ENCODE measurements at regions not wholly inside any gene's neighbourhood (a gene's known extent, or its start where the extent isn't known, plus 50 kb on each side); places are given as distances from the start of the nearest gene placed in this dataset.
"Not testable (repeated sequence)": the region's sequence is repeated elsewhere in the genome, so short reads cannot be mapped to it uniquely, and the experiment has no call there.

DNA sequence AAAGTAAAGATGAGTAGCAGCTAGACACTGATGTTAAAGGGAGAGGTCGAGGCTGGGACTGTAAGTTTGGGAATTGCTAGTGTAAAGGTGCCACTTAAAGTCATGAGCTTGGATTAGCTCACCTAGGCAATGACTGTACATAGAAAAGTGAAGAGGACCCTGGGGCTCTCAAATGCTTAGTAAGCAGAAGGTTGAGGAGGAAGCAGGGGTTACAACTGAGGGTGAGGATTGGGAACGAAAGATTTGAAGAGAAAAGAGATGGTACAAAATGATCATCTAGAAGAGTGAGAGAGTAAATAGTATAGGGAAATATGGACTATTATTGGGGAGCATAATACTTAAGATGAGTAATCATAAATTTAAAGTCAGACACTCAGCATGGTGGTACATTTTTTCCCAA, 63.1 kb upstream of the TNFSF4 start:
- Mint-ChIP-seq H3K36me3 (no peaks in the 10 kb centered on the region), H3K4me3 (no peak overlapping the region), H3K9me3 (no peaks in the 10 kb centered on the region), H3K27ac (no peak overlapping the region), H3K27me3 (peaks cover 0 to 3% of the 10 kb centered on the region in 2 donors), H3K4me1 (peaks cover 2 to 7% (median 7%) of the 10 kb centered on the region in 3 donors)
- ChIA-PET POLR2A (no interaction called here), CTCF (no interaction called here)
- H3K27ac ChIP-seq (ENCODE audit: low read depth, low read length): no peak overlapping the region
- no peaks in the 10 kb centered on the region for H3K27me3 ChIP-seq (ENCODE audit: insufficient read depth, low read length, poor library complexity, severe bottlenecking)
- H3K4me3 ChIP-seq (ENCODE audit: low read length): no peak overlapping the region
- no peaks in the 10 kb centered on the region for H3K4me1 ChIP-seq (ENCODE audit: insufficient read depth, low read length)
- H3K36me3 ChIP-seq (ENCODE audit: insufficient read depth, low read length): no peaks in the 10 kb centered on the region
- DNase-seq: no peak
- H3K9me3 ChIP-seq (ENCODE audit: low read length): no peaks in the 10 kb centered on the region

DNA sequence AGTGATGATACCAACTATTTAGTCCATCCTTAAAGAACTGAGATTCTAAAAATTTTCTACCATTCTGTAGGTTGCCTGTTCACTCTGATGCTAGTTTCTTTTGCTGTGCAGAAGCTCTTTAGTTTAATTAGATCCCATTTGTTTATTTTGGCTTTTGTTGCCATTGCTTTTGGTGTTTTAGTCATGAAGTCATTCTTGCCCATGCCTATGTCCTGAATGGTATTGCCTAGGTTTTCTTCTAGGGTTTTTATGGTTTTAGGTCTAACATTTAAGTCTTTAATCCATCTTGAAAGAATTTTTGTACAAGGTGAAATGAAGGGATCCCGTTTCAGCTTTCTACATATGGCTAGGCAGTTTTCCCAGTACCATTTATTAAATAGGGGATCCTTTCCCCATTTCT, 63.9 kb upstream of the TNFSF4 start:
- H3K9me3 ChIP-seq (ENCODE audit: low read length); DNase-seq; H3K27me3 Mint-ChIP-seq; H3K9me3 Mint-ChIP-seq; H3K36me3 Mint-ChIP-seq; H3K4me1 Mint-ChIP-seq; H3K27ac Mint-ChIP-seq; H3K36me3 ChIP-seq (ENCODE audit: insufficient read depth, low read length); H3K4me3 Mint-ChIP-seq; H3K27ac ChIP-seq (ENCODE audit: low read depth, low read length); CTCF ChIA-PET; H3K4me1 ChIP-seq (ENCODE audit: insufficient read depth, low read length); H3K4me3 ChIP-seq (ENCODE audit: low read length); POLR2A ChIA-PET; H3K27me3 ChIP-seq (ENCODE audit: insufficient read depth, low read length, poor library complexity, severe bottlenecking): not testable (repeated sequence)

DNA sequence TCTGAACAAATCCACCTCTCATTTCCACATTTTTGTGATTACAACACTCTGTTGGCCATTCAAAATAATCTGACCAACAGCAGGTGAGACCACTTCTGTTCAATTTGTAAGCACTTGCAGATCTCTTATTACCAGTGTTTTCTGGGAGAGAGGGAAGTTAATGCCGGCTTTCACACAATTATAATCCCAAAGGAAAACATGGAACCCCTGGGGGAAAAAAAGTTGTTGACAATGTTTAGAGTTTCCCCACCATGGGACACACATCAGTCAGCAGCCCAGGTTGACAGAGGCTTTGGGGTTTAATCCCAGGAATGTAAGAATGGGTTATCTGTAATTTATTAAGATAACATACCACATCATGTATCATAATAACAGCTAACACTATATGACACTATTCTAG, 68.4 kb upstream of the TNFSF4 start:
- Mint-ChIP-seq H3K27me3 (no peaks in the 10 kb centered on the region), H3K36me3 (peaks cover 0 to 4% (median 2%) of the 10 kb centered on the region in 3 donors), H3K4me1 (peaks cover 0 to 2% (median under 1%) of the 10 kb centered on the region in 3 donors), H3K9me3 (no peaks in the 10 kb centered on the region), H3K27ac (no peak overlapping the region), H3K4me3 (no peak overlapping the region)
- Histone ChIP-seq H3K4me3 (ENCODE audit: low read length) (no peak overlapping the region), H3K9me3 (ENCODE audit: low read length) (no peaks in the 10 kb centered on the region), H3K36me3 (ENCODE audit: insufficient read depth, low read length) (no peaks in the 10 kb centered on the region), H3K4me1 (ENCODE audit: insufficient read depth, low read length) (no peaks in the 10 kb centered on the region), H3K27me3 (ENCODE audit: insufficient read depth, low read length, poor library complexity, severe bottlenecking) (no peaks in the 10 kb centered on the region), H3K27ac (ENCODE audit: low read depth, low read length) (no peak overlapping the region)
- ChIA-PET POLR2A (interaction anchor here (0.6 kb wide), 1 partner anchor 299 kb away, joined by 3 read pairs; no protein-coding TSS in a partner anchor), CTCF (no interaction called here)
- no peak for DNase-seq

DNA sequence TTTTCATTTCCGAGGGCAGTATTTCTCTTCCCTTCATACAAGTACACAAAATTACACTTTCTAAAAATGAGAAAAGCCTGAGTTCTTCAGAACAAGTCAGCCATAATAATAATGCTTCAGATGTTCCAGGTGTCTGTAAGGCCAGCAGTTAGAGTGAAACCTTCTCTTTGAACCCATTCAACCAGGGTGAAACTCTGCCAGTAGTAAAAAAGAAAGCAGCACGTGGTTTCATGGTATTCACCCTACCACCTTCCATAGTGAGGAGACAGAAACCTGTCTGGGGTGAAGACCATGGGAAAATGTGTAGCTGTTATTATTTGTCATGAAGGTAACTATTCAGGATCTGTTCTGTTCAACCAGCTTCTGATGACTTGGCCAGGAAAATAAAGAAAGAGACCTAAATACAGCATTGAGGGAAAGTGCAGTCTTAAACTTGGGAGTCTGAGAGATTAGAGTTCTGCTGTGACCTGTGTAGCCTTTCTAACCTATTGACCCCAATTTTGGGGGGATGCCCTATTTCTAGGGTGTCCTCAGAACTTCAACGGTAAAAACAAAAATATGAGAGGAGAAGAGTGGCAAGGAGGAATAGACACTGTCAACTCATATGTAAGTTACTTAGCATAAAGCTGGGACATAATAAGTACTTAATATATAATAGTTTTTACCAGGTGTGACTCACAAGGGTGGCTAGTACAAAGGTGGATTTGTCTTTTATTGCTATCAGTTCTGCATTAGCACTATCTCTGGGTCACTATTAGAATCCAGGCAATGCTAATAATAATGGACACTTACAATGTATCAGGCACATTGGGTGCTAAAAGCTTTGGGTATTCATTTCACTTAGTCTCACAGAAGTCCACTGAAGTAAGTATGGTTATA, 70.0 kb upstream of the TNFSF4 start:
- Mint-ChIP-seq H3K36me3 (peaks cover 0 to 4% (median 2%) of the 10 kb centered on the region in 3 donors), H3K27ac (no peak overlapping the region), H3K9me3 (no peaks in the 10 kb centered on the region), H3K27me3 (no peaks in the 10 kb centered on the region), H3K4me1 (peaks cover 7 to 8% (median 8%) of the 10 kb centered on the region in 3 donors), H3K4me3 (no peak overlapping the region)
- Histone ChIP-seq H3K27me3 (ENCODE audit: insufficient read depth, low read length, poor library complexity, severe bottlenecking) (no peaks in the 10 kb centered on the region), H3K27ac (ENCODE audit: low read depth, low read length) (no peak overlapping the region), H3K36me3 (ENCODE audit: insufficient read depth, low read length) (no peaks in the 10 kb centered on the region), H3K4me3 (ENCODE audit: low read length) (no peak overlapping the region), H3K9me3 (ENCODE audit: low read length) (no peaks in the 10 kb centered on the region), H3K4me1 (ENCODE audit: insufficient read depth, low read length) (no peaks in the 10 kb centered on the region)
- POLR2A ChIA-PET: no interaction called here
- CTCF ChIA-PET: no interaction called here
- DNase-seq: no peak

DNA sequence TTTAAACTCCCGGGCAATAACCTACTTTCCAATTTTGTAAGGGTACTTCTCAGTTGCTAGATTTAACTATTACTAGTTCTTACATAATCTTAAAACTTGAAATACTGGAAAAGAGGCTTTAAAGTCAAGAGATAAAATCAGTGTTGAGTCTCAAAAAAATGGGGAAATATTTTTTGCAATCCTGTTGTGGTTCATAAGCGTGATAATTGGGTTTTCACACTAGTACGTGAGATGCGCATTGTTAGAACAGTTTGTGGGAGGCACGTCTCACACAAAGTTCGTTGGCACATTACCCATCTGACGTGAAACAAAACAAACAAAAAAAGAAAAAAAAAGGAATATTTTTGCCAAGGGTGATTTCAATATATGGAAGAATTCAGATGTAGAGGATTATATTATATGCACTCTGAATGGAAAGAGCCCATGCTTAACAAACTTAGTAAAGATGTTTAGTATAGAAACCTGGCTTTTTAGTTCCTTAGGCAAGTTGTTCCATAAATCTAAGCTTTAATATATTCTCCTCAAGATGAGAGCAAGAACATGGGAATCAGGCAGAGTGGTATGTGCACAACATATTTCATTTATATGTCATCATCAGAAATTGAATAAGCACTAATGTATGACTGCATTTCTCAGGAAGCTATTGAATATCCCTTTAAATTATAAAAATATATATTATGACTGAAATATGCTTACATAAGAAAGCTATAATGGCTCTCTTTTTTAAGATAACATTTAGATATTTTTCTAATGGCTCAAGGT, 73.9 kb upstream of the TNFSF4 start:
- H3K9me3 ChIP-seq (ENCODE audit: low read length): no peaks in the 10 kb centered on the region
- no peaks in the 10 kb centered on the region for H3K27me3 ChIP-seq (ENCODE audit: insufficient read depth, low read length, poor library complexity, severe bottlenecking)
- Mint-ChIP-seq H3K9me3 (no peaks in the 10 kb centered on the region), H3K4me3 (no peak overlapping the region), H3K27ac (no peak overlapping the region), H3K36me3 (peaks cover 0 to 10% (median 6%) of the 10 kb centered on the region in 3 donors), H3K27me3 (no peaks in the 10 kb centered on the region), H3K4me1 (peaks cover 7 to 8% (median 8%) of the 10 kb centered on the region in 3 donors)
- DNase-seq: no peak
- CTCF ChIA-PET: no interaction called here
- no peaks in the 10 kb centered on the region for H3K4me1 ChIP-seq (ENCODE audit: insufficient read depth, low read length)
- H3K27ac ChIP-seq (ENCODE audit: low read depth, low read length): no peak overlapping the region
- no peak overlapping the region for H3K4me3 ChIP-seq (ENCODE audit: low read length)
- H3K36me3 ChIP-seq (ENCODE audit: insufficient read depth, low read length): no peaks in the 10 kb centered on the region
- POLR2A ChIA-PET: no interaction called here

DNA sequence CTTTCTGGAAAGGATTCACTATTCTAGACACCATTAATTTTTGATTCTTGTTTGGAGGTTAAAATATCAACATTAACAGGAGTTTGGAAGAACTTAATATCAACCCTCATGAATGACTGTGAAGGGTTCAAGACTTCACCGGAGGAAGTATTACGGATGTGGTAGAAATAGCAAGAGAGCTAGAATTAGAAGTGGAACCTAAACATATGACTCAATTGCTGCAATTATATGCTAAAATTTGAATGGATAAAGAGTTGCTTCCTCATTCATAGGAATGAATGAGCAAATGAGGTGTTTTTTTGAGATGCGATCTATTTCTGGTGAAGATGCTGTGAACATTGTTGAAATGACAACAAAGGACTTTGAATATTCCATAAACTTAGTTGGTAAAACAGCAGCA, 77.9 kb upstream of the TNFSF4 start:
- ChIA-PET CTCF (no interaction called here), POLR2A (no interaction called here)
- no peak for DNase-seq
- H3K27me3 ChIP-seq (ENCODE audit: insufficient read depth, low read length, poor library complexity, severe bottlenecking): no peaks in the 10 kb centered on the region
- H3K4me1 ChIP-seq (ENCODE audit: insufficient read depth, low read length): no peaks in the 10 kb centered on the region
- Mint-ChIP-seq H3K27ac (no peak overlapping the region), H3K36me3 (peaks cover 0 to 20% (median 9%) of the 10 kb centered on the region in 3 donors), H3K9me3 (peaks cover 0 to 4% (median 0%) of the 10 kb centered on the region in 5 donors), H3K27me3 (no peaks in the 10 kb centered on the region), H3K4me1 (peaks cover 6 to 8% (median 7%) of the 10 kb centered on the region in 3 donors), H3K4me3 (no peak overlapping the region)
- H3K36me3 ChIP-seq (ENCODE audit: insufficient read depth, low read length): no peaks in the 10 kb centered on the region
- no peak overlapping the region for H3K4me3 ChIP-seq (ENCODE audit: low read length)
- H3K27ac ChIP-seq (ENCODE audit: low read depth, low read length): no peak overlapping the region
- H3K9me3 ChIP-seq (ENCODE audit: low read length): no peaks in the 10 kb centered on the region

DNA sequence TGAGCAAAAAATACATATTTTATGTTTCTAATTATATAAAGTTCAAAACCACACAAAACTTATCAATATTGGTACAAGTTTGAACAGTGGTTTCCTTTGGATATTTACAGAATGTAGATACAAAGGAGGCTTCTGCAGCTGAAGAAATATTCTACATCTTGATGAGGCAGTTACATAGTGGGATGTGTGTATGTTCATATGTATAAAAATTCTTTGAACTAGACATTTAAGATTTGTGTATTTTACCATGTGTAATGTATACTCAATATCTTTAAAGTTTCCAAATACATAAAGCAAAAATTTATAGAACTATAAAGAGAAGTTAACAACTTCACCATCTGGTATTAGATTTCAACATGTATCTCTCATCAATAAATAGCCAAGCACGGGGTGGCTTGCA, 80.7 kb upstream of the TNFSF4 start:
- no peak overlapping the region for H3K27ac Mint-ChIP-seq
- DNase-seq: no peak
- Histone ChIP-seq H3K27me3 (ENCODE audit: insufficient read depth, low read length, poor library complexity, severe bottlenecking) (no peaks in the 10 kb centered on the region), H3K4me1 (ENCODE audit: insufficient read depth, low read length) (no peaks in the 10 kb centered on the region), H3K36me3 (ENCODE audit: insufficient read depth, low read length) (no peaks in the 10 kb centered on the region), H3K9me3 (ENCODE audit: low read length) (no peaks in the 10 kb centered on the region), H3K4me3 (ENCODE audit: low read length) (no peak overlapping the region), H3K27ac (ENCODE audit: low read depth, low read length) (no peak overlapping the region)
- CTCF ChIA-PET: no interaction called here
- H3K4me3 Mint-ChIP-seq: no peak overlapping the region
- H3K36me3 Mint-ChIP-seq: peaks cover 0 to 40% (median 11%) of the 10 kb centered on the region in 3 donors
- POLR2A ChIA-PET: no interaction called here
- no peaks in the 10 kb centered on the region for H3K27me3 Mint-ChIP-seq
- peaks cover 4 to 12% (median 5%) of the 10 kb centered on the region in 3 donors for H3K4me1 Mint-ChIP-seq
- peaks cover 2 to 18% (median 8%) of the 10 kb centered on the region in 5 donors for H3K9me3 Mint-ChIP-seq

DNA sequence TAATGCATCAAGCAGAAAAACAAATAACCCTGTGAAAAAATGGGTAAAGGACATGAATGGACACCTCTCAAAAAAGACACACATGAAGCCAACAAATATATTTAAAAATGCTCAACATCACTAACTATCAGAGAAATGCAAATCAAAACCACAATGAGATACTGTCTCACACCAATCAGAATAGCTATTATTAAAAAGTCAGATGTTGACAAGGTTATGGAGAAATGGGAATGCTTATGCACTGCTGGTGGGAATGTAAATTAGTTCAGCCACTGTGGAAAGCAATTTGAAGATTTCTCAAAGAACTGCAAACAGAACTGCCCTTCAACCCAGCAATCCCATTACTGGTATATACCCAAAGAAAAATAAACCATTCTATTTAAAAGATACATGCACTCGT, 86.6 kb upstream of the TNFSF4 start:
- Mint-ChIP-seq H3K4me1 (peaks cover 18 to 27% (median 23%) of the 10 kb centered on the region in 3 donors), H3K27ac (no peak overlapping the region), H3K9me3 (peaks cover 2 to 18% (median 8%) of the 10 kb centered on the region in 5 donors), H3K27me3 (peaks cover 0 to 1% of the 10 kb centered on the region in 2 donors), H3K36me3 (peaks cover 0 to 30% (median 6%) of the 10 kb centered on the region in 3 donors), H3K4me3 (no peak overlapping the region)
- Histone ChIP-seq H3K36me3 (ENCODE audit: insufficient read depth, low read length) (no peaks in the 10 kb centered on the region), H3K9me3 (ENCODE audit: low read length) (no peaks in the 10 kb centered on the region), H3K4me3 (ENCODE audit: low read length) (no peak overlapping the region), H3K27ac (ENCODE audit: low read depth, low read length) (no peak overlapping the region), H3K4me1 (ENCODE audit: insufficient read depth, low read length) (no peaks in the 10 kb centered on the region), H3K27me3 (ENCODE audit: insufficient read depth, low read length, poor library complexity, severe bottlenecking) (no peaks in the 10 kb centered on the region)
- ChIA-PET CTCF (interaction anchor here (0.6 kb wide), 1 partner anchor 301 kb away, joined by 3 read pairs; no protein-coding TSS in a partner anchor), POLR2A (no interaction called here)
- no peak for DNase-seq
